Spleen (tissue), 11 donors: ENCODE measurements at regions not wholly inside any gene's neighbourhood (a gene's known extent, or its start where the extent isn't known, plus 50 kb on each side); places are given as distances from the start of the nearest gene placed in this dataset.

ENCODE experiments used
- DNase-seq: peaks from one replicate; pipeline ENCODE4 v3.0.0-alpha.2; 2020
- H3K27ac ChIP-seq, 8 donors: fragments of 200-600 bp; sonication (generic) in 7 of 8; 1 replicate in 4 of 8; 2 replicates in 4 of 8; pipeline versions ENCODE4 v1.5.0 to v1.8.0; 2016 to 2021; ENCODE audit warnings: inconsistent platforms in 4 of 8, mild to moderate bottlenecking in 4 of 8, moderate library complexity in 1 of 8
- H3K27me3 ChIP-seq, 7 donors: fragments of 200-600 bp; sonication (generic) in 6 of 7; replicated peaks in 1 of 7; 1 replicate in 4 of 7; 2 replicates in 3 of 7; pipeline versions ENCODE4 v1.5.0 to v1.8.0; 2016 to 2021; ENCODE audit warnings: inconsistent platforms in 3 of 7, mild to moderate bottlenecking in 1 of 7
- H3K36me3 ChIP-seq, 6 donors: fragments of 200-600 bp; sonication (generic) in 5 of 6; 1 replicate in 4 of 6; 2 replicates in 2 of 6; pipeline versions ENCODE4 v1.5.0 to v1.8.0; 2016 to 2021; ENCODE audit warnings: inconsistent platforms in 2 of 6
- H3K4me1 ChIP-seq, 6 donors: fragments of 200-600 bp; sonication (generic) in 5 of 6; 1 replicate in 3 of 6; 2 replicates in 3 of 6; pipeline versions ENCODE4 v1.5.0 to v1.8.0; 2016 to 2021; ENCODE audit warnings: inconsistent platforms in 3 of 6
- H3K4me3 ChIP-seq, 8 donors: fragments of 200-600 bp; sonication (generic) in 7 of 8; 1 replicate in 4 of 8; 2 replicates in 4 of 8; pipeline versions ENCODE4 v1.5.0 to v1.8.0; 2016 to 2021; ENCODE audit warnings: inconsistent platforms in 4 of 8, mild to moderate bottlenecking in 4 of 8, moderate library complexity in 2 of 8
- H3K9me3 ChIP-seq, 8 donors: fragments of 200-600 bp; sonication (generic) in 7 of 8; 1 replicate in 4 of 8; 2 replicates in 4 of 8; pipeline versions ENCODE4 v1.5.0 to v1.8.0; 2016 to 2021; ENCODE audit warnings: inconsistent platforms in 4 of 8
- CTCF ChIP-seq, 11 experiments: fragments of 200-600 bp in 7 of 11; fragments of 450-650 bp in 4 of 11; sonication (generic) in 4 of 11; IDR thresholded peaks in 8 of 11; conservative IDR thresholded peaks in 3 of 11; 1 replicate in 7 of 11; 2 replicates in 4 of 11; pipeline versions ENCODE4 v1.4.0 to v1.8.0; 2016 to 2021; ENCODE audit warnings: antibody characterized with exemption in 11 of 11, inconsistent platforms in 4 of 11, mild to moderate bottlenecking in 1 of 11
- POLR2A ChIP-seq, 3 donors: fragments of 450-650 bp; IDR thresholded peaks; one replicate each; pipeline ENCODE4 v1.5.1; 2017; ENCODE audit warnings: antibody characterized with exemption in 3 of 3, mild to moderate bottlenecking in 1 of 3
- POLR2AphosphoS5 ChIP-seq, 3 donors: sonication (generic); formaldehyde crosslinking; IDR thresholded peaks; one replicate each; pipeline ENCODE4 v1.5.1; 2017; ENCODE audit warnings: antibody characterized with exemption in 3 of 3
- WGBS, 5 donors: extraction: QIAGEN DNeasy Blood & Tissue Kit in 3 of 5; methylation state at CpG; one replicate each; pipeline versions ENCODE4 v1.1.5 to v1.1.7; 2013 to 2018; 5-methylcytosine and 5-hydroxymethylcytosine counted together
- intact Hi-C: fragments of 100-400 bp; cut with DNase I; formaldehyde crosslinking; loops from one replicate; pipeline ENCODE4 v1.15.0; 2023; ENCODE audit warnings: low total_unique reads
- donor health status: healthy with polysubstance abuse.
- donor health status: DM: no; HTN: no; CAD: no; lungs with moderate emphysema.
- donor health status: DM: no; HTN: no; CAD: no.
- donor health status: Bipolar disorder and iron deficiency.
- donor health status: healthy.
- donor health status: DM: no; HTN: no; CAD: no.
- donor health status: DM: yes; HTN: yes; CAD: no.

- WGBS, 5 donors: 67 to 81% (median 70%) methylated on average over 5 of the region's 5 CpGs
- no peaks in the 10 kb centered on the region for H3K9me3 ChIP-seq
- no peak overlapping the region for H3K4me3 ChIP-seq
- intact Hi-C loops: no loop called here
- no peak overlapping the region for H3K27ac ChIP-seq
- H3K27me3 ChIP-seq: no peaks in the 10 kb centered on the region
- TF ChIP-seq POLR2AphosphoS5 (IDR thresholded peaks at IDR 0.05) (no peak), CTCF (IDR thresholded peaks at IDR 0.05 in 8 of 11, conservative IDR thresholded peaks at IDR 0.05 in 3 of 11) (no peak)
- no peak for DNase-seq
- no peaks in the 10 kb centered on the region for H3K36me3 ChIP-seq
- peaks cover 0 to 2% (median 0%) of the 10 kb centered on the region in 6 donors for H3K4me1 ChIP-seq
Observed at GRCh38 chr1:91617285-91617765, 116.7 kb downstream of the CDC7 start.

GRCh38 chr1:91619881-91620280, 119.2 kb downstream of the CDC7 start:
- no peak overlapping the region for H3K27ac ChIP-seq
- no peaks in the 10 kb centered on the region for H3K36me3 ChIP-seq
- WGBS, 5 donors: 79 to 91% (median 87%) methylated on average over 3 of the region's 3 CpGs
- intact Hi-C loops: no loop called here
- no peak overlapping the region for H3K4me3 ChIP-seq
- no peak for TF ChIP-seq CTCF (IDR thresholded peaks at IDR 0.05 in 8 of 11, conservative IDR thresholded peaks at IDR 0.05 in 3 of 11)
- no peak for TF ChIP-seq POLR2A (IDR thresholded peaks at IDR 0.05)
- TF ChIP-seq POLR2AphosphoS5 (IDR thresholded peaks at IDR 0.05): no peak
- no peak for DNase-seq
- H3K4me1 ChIP-seq: peaks cover 0 to 4% (median 0%) of the 10 kb centered on the region in 6 donors
- no peaks in the 10 kb centered on the region for H3K27me3 ChIP-seq
- no peaks in the 10 kb centered on the region for H3K9me3 ChIP-seq

GRCh38 chr1:91621360-91621759, 120.7 kb downstream of the CDC7 start:
- no peak for TF ChIP-seq POLR2A (IDR thresholded peaks at IDR 0.05)
- TF ChIP-seq CTCF (IDR thresholded peaks at IDR 0.05 in 8 of 11, conservative IDR thresholded peaks at IDR 0.05 in 3 of 11): no peak
- TF ChIP-seq POLR2AphosphoS5 (IDR thresholded peaks at IDR 0.05): no peak
- H3K36me3 ChIP-seq: no peaks in the 10 kb centered on the region
- no peak overlapping the region for H3K4me3 ChIP-seq
- peaks cover 0 to 4% (median 0%) of the 10 kb centered on the region in 6 donors for H3K4me1 ChIP-seq
- DNase-seq: no peak
- no peaks in the 10 kb centered on the region for H3K27me3 ChIP-seq
- H3K27ac ChIP-seq: no peak overlapping the region
- intact Hi-C loops: no loop called here
- H3K9me3 ChIP-seq: no peaks in the 10 kb centered on the region
- 91 to 98% (median 93%) methylated on average over 3 of the region's 3 CpGs for WGBS, 5 donors

GRCh38 chr1:91621907-91622306, 121.3 kb downstream of the CDC7 start:
- no peak overlapping the region for H3K27ac ChIP-seq
- intact Hi-C loops: no loop called here
- WGBS, 5 donors: 44 to 98% (median 93%) methylated on average over 2 of the region's 2 CpGs
- peaks cover 0 to 4% (median 0%) of the 10 kb centered on the region in 6 donors for H3K4me1 ChIP-seq
- TF ChIP-seq POLR2AphosphoS5 (IDR thresholded peaks at IDR 0.05) (no peak), CTCF (IDR thresholded peaks at IDR 0.05 in 8 of 11, conservative IDR thresholded peaks at IDR 0.05 in 3 of 11) (no peak), POLR2A (IDR thresholded peaks at IDR 0.05) (no peak)
- H3K4me3 ChIP-seq: no peak overlapping the region
- no peaks in the 10 kb centered on the region for H3K27me3 ChIP-seq
- no peaks in the 10 kb centered on the region for H3K9me3 ChIP-seq
- H3K36me3 ChIP-seq: no peaks in the 10 kb centered on the region
- no peak for DNase-seq
